ENCODE measurements at regions not wholly inside any gene's neighbourhood (a gene's known extent, or its start where the extent isn't known, plus 50 kb on each side); places are given as distances from the start of the nearest gene placed in this dataset.

DNA sequence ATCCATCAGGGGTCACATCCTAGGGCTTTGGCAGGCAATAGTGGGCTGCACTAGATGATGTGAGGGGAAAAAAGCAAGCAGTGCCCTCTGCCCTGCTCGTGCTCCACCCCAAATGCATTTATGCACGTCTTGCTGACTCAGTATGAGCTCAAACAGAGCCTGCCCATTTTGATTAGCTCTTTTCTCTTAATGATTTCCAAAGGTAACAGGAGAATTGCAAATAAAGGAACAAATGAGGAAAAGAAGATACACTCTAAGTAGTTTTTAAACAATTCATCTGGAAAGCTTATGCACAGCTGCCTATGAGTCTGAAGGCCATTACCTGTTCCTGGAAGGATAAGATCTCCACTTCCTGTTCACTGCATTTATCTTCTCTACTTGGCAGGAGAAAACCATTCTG lies 364.2 kb downstream of the TMEM232 start:
- TF ChIP-seq, protein P1, sequence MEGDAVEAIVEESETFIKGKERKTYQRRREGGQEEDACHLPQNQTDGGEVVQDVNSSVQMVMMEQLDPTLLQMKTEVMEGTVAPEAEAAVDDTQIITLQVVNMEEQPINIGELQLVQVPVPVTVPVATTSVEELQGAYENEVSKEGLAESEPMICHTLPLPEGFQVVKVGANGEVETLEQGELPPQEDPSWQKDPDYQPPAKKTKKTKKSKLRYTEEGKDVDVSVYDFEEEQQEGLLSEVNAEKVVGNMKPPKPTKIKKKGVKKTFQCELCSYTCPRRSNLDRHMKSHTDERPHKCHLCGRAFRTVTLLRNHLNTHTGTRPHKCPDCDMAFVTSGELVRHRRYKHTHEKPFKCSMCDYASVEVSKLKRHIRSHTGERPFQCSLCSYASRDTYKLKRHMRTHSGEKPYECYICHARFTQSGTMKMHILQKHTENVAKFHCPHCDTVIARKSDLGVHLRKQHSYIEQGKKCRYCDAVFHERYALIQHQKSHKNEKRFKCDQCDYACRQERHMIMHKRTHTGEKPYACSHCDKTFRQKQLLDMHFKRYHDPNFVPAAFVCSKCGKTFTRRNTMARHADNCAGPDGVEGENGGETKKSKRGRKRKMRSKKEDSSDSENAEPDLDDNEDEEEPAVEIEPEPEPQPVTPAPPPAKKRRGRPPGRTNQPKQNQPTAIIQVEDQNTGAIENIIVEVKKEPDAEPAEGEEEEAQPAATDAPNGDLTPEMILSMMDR (conservative IDR thresholded peaks at IDR 0.05; ENCODE audit: low read depth in 2 of 2) = no peak
- TF ChIP-seq JUNB (IDR thresholded peaks at IDR 0.05; ENCODE audit: unreplicated experiment) = no peak
- TF ChIP-seq POLR2AphosphoS5 (IDR thresholded peaks at IDR 0.05; ENCODE audit: low read depth) = no peak
- TF ChIP-seq, protein P2, sequence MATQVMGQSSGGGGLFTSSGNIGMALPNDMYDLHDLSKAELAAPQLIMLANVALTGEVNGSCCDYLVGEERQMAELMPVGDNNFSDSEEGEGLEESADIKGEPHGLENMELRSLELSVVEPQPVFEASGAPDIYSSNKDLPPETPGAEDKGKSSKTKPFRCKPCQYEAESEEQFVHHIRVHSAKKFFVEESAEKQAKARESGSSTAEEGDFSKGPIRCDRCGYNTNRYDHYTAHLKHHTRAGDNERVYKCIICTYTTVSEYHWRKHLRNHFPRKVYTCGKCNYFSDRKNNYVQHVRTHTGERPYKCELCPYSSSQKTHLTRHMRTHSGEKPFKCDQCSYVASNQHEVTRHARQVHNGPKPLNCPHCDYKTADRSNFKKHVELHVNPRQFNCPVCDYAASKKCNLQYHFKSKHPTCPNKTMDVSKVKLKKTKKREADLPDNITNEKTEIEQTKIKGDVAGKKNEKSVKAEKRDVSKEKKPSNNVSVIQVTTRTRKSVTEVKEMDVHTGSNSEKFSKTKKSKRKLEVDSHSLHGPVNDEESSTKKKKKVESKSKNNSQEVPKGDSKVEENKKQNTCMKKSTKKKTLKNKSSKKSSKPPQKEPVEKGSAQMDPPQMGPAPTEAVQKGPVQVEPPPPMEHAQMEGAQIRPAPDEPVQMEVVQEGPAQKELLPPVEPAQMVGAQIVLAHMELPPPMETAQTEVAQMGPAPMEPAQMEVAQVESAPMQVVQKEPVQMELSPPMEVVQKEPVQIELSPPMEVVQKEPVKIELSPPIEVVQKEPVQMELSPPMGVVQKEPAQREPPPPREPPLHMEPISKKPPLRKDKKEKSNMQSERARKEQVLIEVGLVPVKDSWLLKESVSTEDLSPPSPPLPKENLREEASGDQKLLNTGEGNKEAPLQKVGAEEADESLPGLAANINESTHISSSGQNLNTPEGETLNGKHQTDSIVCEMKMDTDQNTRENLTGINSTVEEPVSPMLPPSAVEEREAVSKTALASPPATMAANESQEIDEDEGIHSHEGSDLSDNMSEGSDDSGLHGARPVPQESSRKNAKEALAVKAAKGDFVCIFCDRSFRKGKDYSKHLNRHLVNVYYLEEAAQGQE (IDR thresholded peaks at IDR 0.05; ENCODE audit: unreplicated experiment) = no peak
- TF ChIP-seq EZH2phosphoT487 (IDR thresholded peaks at IDR 0.05; ENCODE audit: unreplicated experiment) = no peak
- no peak for TF ChIP-seq EZH2 (IDR thresholded peaks at IDR 0.05; ENCODE audit: low read depth, unreplicated experiment)
- TF ChIP-seq, protein P3, sequence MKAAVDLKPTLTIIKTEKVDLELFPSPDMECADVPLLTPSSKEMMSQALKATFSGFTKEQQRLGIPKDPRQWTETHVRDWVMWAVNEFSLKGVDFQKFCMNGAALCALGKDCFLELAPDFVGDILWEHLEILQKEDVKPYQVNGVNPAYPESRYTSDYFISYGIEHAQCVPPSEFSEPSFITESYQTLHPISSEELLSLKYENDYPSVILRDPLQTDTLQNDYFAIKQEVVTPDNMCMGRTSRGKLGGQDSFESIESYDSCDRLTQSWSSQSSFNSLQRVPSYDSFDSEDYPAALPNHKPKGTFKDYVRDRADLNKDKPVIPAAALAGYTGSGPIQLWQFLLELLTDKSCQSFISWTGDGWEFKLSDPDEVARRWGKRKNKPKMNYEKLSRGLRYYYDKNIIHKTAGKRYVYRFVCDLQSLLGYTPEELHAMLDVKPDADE (IDR thresholded peaks at IDR 0.05) = no peak
- TF ChIP-seq CREB1 (CRISPR knock-in tag; IDR thresholded peaks at IDR 0.05; ENCODE audit: low read depth) = no peak
- no peak for TF ChIP-seq ZNF331 (CRISPR knock-in tag; IDR thresholded peaks at IDR 0.05; ENCODE audit: low read depth)
- no peak for TF ChIP-seq ZNF114 (CRISPR knock-in tag; IDR thresholded peaks at IDR 0.05)
- no peak for TF ChIP-seq NANOG (IDR thresholded peaks at IDR 0.05; ENCODE audit: borderline replicate concordance)
- TF ChIP-seq, protein P4, sequence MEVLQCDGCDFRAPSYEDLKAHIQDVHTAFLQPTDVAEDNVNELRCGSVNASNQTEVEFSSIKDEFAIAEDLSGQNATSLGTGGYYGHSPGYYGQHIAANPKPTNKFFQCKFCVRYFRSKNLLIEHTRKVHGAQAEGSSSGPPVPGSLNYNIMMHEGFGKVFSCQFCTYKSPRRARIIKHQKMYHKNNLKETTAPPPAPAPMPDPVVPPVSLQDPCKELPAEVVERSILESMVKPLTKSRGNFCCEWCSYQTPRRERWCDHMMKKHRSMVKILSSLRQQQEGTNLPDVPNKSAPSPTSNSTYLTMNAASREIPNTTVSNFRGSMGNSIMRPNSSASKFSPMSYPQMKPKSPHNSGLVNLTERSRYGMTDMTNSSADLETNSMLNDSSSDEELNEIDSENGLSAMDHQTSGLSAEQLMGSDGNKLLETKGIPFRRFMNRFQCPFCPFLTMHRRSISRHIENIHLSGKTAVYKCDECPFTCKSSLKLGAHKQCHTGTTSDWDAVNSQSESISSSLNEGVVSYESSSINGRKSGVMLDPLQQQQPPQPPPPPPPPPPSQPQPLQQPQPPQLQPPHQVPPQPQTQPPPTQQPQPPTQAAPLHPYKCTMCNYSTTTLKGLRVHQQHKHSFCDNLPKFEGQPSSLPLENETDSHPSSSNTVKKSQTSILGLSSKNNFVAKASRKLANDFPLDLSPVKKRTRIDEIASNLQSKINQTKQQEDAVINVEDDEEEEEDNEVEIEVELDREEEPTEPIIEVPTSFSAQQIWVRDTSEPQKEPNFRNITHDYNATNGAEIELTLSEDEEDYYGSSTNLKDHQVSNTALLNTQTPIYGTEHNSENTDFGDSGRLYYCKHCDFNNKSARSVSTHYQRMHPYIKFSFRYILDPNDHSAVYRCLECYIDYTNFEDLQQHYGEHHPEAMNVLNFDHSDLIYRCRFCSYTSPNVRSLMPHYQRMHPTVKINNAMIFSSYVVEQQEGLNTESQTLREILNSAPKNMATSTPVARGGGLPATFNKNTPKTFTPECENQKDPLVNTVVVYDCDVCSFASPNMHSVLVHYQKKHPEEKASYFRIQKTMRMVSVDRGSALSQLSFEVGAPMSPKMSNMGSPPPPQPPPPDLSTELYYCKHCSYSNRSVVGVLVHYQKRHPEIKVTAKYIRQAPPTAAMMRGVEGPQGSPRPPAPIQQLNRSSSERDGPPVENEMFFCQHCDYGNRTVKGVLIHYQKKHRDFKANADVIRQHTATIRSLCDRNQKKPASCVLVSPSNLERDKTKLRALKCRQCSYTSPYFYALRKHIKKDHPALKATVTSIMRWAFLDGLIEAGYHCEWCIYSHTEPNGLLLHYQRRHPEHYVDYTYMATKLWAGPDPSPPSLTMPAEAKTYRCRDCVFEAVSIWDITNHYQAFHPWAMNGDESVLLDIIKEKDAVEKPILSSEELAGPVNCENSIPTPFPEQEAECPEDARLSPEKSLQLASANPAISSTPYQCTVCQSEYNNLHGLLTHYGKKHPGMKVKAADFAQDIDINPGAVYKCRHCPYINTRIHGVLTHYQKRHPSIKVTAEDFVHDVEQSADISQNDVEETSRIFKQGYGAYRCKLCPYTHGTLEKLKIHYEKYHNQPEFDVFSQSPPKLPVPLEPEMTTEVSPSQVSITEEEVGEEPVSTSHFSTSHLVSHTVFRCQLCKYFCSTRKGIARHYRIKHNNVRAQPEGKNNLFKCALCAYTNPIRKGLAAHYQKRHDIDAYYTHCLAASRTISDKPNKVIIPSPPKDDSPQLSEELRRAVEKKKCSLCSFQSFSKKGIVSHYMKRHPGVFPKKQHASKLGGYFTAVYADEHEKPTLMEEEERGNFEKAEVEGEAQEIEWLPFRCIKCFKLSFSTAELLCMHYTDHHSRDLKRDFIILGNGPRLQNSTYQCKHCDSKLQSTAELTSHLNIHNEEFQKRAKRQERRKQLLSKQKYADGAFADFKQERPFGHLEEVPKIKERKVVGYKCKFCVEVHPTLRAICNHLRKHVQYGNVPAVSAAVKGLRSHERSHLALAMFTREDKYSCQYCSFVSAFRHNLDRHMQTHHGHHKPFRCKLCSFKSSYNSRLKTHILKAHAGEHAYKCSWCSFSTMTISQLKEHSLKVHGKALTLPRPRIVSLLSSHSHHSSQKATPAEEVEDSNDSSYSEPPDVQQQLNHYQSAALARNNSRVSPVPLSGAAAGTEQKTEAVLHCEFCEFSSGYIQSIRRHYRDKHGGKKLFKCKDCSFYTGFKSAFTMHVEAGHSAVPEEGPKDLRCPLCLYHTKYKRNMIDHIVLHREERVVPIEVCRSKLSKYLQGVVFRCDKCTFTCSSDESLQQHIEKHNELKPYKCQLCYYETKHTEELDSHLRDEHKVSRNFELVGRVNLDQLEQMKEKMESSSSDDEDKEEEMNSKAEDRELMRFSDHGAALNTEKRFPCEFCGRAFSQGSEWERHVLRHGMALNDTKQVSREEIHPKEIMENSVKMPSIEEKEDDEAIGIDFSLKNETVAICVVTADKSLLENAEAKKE (CRISPR knock-in tag; IDR thresholded peaks at IDR 0.05) = no peak
- TF ChIP-seq STAT1 (IDR thresholded peaks at IDR 0.05; ENCODE audit: unreplicated experiment) = no peak

All from GM23338 (cell line).